ENCODE measurements at regions not wholly inside any gene's neighbourhood (a gene's known extent, or its start where the extent isn't known, plus 50 kb on each side); places are given as distances from the start of the nearest gene placed in this dataset.
"Not testable (repeated sequence)": the region's sequence is repeated elsewhere in the genome, so short reads cannot be mapped to it uniquely, and the experiment has no call there.

DNA sequence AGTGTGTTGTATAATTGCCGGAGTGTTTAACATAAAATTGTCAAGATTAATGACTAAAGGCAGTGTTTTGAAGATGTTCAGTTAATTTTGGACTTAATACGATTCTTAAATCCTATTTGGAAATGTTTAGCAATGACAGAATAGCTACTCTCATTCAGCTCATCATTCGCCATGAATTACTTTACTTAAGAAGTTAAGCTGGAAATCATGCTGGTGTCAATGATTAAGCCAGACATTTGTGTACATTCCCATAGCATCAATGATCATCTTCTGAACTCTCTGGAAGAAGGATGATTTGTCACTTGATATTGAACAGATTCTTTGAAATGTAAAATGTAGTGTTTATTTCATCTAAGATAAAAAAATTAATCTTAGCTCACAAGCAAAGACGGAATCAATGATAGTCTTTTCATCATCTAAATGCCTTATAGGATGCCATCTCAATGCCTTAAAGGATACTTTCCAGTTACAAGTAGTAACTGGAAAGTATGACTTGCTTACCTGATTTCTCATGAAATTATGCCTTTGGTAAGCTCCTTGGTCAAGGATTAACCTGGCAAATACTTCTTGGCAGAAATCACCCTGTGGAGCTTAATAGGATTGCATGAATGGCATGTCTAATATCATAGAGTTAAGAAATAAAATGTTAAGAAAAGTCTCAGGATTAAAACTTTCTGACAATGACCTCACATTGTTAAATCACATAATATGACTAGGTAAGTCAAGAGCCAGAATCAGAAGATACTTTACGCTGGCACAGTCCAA is 515.5 kb upstream of the AGA start:
- DNase-seq = no peak

DNA sequence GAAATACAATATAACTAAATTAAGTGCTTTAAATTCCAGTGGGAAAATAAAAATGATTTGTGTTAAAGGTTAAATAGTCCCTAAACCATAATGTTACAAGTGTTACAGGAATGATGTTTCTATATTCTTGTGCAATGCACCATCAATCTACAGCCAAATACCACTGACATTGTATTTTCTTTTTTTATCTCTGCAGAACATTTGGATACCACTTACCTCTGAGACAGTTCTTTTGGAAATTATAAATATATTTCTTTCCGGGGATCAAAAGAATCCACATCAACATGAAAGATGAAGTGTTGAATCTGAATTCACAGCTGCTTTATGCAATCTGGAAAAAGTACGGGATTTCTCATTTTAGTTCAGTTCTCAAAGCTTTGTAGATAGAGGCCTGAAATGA is 518.3 kb upstream of the AGA start:
- DNase-seq = no peak

DNA sequence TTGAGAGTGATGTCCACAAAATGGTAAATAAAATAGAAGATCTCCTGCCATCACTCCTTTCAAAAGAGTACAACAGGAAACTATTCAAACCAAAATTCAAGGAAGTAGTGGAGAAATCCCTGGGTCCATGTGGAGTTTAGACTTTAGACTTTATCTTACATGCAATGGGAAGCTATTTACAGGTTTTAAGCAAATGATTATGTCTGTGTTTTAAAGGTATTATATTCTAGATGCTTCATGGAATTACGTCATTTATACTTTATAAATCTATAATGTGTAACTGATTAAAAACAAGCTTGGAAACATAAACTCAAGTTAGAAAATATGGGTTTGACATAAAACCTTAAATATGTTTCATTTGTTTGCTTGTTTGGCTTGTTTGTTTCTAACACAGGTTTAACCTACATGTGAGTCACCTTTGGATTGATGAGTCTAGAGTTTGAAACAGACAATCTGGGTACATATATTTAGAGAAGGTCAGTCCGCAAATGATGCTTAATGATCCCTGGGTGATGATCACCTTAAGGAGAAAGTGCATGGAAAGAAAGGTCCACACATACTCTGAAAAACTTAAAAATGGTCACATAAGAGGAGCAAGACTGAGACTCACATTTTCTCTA is 519.6 kb upstream of the AGA start:
- DNase-seq = no peak

DNA sequence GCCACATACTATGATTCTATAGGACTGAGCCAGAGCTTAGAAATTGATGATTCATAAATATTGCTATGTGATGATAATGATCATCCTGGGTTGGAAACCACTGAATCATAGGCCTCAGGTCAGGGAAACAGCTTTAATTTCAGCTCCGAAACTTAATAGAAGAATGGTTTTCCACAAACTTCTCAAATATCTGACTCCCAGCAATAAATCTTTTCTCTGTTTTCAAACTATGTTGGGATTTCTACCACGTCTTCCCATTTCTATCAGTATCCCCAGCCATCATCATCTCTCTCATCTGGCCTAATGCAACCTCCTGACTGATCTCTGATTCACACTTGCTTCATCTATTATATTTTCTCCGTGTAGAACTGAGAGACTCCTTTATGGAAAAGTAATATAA is 521.8 kb upstream of the AGA start:
- DNase-seq = no peak

DNA sequence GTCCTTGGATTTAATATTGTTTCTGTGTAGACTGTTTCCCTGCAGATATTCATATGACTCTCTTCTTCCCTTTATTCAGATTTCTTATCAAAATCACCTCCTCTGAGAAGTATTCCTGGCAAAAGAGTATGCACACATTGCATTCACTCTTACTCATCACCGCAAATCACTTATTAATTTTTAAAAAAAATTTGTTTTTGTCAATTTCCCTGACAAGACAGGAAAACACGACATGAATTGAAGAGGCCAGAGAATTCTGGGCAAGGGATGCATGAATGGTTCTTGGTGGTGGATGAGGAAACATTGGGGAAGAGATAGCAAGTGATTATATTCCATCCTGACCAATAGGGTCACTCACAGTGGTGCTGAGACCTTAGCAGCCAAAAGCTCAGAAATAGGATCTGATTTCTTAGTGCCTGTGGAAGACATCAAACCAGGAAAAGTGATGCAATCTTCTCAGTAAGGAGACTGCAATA is 522.5 kb upstream of the AGA start:
- no peak for DNase-seq

DNA sequence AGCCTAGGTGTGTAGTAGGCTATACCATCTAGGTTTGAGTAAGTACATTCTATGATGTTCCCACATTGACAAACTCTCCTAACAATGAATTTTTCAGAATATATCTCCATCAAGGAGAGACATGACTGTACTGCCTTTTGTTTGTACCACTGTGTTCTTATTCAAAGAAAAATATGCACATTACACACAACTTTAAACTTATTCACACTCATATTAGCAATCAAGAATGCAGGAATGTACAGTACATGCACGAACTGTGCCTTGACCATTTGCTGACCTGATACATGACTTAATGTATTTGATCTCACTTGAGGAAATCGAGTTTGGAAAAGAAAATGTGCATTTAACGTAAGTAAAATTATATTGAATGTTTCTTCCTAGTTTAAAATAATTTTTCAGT is 525.1 kb upstream of the AGA start:
- DNase-seq = no peak

DNA sequence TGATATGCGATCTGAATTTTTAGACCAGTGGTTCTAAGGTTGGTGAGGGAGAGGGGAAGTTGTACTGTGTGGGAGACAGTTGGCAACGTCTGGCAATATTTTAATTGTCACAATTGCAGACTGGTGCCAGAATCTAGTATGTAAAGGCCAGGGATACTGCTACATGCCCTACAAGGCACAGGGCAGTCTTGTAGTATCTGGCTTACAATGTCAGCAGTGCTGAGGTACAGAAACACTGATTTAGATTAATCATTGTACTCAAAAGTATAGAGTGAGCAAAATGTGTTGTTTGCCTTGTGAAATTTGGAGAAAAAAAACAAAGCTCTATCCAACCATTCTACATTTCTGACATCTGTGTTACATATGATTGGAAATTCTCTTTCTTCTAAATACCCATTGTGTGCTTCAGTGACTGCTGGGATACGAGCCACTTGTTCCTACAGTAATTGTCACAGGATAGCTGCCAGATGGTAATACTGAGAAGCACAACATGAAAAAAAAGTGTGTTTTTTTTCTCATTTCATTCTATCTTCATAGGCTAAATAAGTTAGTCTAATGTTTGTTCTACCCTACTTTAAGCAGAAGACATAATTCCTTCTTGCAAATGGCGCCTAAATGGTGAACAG is 526.7 kb upstream of the AGA start:
- no peak for DNase-seq

DNA sequence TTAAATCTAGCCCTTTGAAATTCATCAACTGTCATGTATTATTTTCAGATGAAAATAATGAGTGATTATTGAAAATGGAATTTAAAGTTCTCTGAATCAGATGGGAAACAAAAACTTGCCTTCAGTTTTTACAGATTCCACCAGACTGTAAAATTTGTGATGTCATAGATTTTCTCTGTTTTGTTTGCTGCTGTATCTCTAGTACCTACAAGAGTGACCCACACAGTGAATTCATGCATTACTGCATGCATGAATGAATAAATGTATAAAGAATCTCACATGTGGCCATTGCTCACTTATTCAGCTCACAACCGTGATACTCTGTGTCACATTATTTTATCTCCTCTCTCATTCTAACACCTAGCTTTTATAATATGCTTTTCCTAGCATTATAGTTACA is 532.2 kb upstream of the AGA start:
- DNase-seq = no peak

DNA sequence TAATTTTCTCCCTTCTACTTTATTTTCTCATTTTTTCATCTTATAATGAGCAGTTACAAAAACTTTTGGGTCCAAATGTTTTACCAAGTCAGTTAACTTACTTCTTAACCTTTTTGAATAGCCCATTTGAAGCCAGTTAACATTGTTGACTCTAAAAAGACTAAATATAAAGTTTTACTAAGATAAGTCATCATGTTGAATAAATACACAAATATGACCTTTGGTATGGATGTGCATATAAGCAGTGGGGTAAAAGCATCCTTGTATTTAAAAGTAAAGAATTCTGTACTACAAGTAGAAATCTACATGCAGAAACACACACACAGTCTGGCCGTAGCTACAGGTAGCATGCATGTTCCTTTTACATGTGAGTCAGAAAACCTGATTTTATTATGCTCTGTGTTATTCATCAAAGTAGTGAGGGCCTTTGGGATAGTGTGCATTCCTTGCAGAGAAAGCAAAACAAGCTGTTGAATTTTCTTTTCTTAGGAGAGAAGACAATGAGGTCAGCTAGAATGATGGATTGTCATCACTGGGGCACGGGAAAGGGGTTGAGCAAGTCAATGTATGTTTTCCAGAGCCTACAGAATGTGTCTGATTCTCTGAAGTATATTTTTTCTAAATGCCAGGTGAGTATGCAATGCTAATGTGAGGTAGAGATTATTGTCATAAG is 533.2 kb upstream of the AGA start:
- no peak for DNase-seq

DNA sequence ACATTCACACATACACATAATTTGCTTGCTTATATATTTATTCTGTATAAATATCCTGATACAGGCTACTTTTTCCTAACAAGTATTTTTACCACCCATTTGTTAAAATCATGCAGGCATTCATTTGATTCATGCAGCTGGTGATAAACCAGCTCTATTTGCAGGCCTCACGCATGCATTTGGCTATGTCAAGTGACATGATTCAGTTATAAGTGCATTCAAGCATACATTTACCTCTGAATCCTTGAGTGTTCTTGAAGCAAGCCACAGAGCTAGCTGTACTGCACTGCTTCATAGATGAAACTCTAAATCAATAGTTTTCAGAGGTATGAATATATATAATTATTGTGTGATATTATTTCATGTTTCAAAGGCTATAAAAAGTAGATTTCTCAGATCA is 544.0 kb upstream of the AGA start:
- no peak for DNase-seq

DNA sequence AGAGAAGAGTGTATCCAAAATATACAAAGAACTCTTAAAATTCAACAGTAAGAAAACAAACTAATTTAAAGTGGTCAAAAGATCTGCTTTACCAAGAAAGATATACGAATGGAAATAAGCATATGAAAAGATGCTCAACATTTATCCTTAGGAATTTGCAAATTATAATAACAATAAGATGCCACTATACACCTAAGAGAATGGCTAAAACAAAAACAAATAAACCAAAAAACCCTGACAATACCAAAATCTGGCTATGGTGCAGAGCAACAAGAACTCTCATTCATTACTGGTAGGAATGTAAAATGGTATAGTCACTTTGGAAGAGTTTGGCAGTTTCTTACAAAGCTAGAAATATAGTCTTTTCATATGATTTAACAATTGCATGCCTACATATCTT is 545.7 kb upstream of the AGA start:
- DNase-seq = no peak

DNA sequence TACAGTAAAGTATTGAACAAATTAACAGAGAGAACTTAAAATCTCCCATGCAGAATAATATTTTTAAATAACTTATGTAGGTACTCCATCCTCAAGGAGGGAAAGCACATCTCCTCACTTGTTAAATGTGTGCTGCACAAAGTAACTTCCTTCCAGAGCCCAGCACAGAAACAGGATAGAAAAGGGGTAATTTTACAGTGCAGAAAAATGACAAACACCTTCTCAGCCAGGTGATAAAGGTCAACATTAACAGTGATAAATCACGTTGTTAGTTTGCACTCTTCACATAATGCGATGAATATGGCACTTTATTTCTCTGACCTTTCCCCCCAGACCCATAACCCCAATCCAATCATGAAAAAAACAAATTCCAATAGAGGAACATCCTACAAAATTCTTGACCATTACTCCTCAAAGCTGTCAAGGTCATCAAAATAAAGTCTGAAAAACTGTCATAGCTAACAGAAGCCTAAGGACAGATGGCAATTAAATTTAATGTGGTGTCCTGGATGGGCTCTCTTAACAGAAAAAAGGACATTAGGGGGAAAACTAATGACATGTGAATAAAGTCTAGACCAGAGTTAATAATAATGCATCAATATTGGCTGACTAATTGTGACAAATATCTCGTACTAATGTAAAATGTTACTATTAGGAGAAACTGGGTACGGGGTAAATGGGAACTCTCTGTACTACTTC is 547.4 kb upstream of the AGA start:
- no peak for DNase-seq

DNA sequence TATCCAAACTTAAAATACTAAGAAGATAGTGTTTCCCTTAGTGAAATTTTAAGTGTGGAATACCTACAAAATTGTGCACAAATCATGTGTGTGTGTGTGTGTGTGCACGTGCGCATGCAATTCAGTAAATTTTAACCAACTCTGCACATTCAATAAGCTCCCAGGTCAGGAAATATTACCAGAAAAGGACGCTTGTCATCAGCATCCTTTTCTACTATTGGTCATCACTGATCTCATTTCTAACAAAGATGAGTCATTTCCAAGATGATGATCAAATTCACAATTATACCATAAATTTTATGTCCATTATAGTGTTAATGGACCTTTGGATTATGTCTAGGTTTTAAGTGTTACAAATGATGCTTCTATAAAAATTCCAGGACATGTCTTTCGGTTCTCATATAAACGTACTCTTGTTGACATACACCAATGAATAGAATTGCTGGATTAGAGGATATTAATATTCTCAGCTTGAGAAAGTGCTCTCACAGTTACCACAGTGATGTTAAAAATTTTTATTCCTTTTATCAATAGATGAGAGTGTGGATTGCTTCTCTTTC is 560.9 kb upstream of the AGA start:
- no peak for DNase-seq

DNA sequence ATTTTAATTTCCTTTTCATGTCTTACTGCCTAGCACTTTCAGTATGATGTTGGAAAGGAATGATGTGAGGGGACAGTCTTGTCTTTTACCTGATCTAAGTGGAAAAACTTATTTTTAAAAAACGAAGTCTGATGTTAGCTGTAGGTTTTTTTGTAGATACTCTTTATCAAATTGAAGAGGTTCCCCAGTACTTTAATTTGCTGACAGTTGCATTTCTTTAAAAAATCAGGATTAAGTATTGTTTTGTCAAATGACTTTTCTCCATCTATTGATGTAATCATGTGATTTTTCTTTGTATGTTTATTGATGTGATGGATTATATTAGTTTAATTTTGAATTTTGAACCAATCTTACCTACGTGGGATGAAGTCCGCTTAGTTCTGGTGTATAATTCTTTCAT is 568.4 kb upstream of the AGA start:
- DNase-seq = no peak

DNA sequence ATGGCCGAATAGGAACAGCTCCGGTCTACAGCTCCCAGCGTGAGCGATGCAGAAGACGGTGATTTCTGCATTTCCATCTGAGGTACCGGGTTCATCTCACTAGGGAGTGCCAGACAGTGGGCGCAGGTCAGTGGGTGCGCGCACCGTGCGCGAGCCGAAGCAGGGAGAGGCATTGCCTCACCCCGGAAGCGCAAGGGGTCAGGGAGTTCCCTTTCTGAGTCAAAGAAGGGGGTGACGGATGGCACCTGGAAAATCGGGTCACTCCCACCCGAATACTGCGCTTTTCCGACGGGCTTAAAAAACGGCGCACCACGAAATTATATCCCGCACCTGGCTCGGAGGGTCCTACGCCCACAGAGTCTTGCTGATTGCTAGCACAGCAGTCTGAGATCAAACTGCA is 572.8 kb upstream of the AGA start:
- DNase-seq = not testable (repeated sequence)

DNA sequence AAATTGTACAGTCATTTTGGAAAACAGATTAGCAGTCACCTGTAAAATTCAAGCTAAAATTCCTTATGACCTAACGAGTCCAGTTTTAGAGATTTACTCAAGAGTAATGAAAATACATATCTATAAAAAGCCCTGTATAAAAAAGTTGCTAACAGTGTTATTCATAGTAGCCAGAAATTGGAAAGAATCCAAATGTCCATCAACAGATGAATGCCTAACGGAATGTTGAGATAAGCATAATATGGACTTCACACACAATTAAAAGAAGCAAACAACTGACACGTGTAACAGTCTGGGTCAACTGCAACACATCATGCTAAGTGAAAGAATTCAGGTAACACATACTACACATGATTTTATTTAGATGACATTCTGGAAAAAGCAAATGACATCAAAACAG is 584.8 kb upstream of the AGA start:
- no peak for DNase-seq

DNA sequence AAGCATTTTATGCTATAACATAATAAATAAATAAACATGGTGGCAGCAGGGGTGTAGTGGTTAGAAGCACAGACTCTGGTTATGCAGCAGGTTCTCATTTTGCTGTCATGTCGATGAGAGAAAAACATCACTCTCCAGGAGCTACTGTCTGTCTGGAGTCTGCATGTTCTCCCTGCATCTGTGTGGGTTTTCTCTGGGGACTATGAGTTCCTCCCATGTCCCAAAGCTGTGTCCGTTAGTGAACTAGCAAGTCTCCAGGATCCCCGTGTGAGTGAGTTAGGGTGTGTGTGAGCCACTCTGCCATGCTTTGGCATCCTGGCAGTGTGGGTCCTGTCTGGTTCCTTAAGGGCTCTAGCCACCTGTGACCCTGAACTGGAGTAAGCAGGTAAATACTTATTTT is 585.6 kb upstream of the AGA start:
- no peak for DNase-seq

DNA sequence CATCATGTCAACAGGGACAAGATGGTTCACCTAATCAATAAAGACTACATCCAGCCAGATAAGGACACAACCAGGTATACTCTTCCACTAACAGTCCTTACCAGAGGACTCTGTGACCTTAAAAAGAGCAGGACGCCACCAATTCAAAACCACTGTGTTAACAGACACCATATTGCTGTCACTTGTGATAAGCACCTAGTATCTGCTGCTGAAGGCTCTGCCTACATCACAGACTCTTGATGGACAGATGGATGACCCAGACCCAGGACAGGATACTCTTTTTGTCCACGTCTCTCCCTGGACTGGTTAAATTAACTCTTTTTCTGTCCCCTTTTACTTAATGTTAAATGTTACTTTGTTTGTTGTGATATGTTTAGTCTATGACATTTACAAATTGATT is 586.2 kb upstream of the AGA start:
- DNase-seq = no peak

DNA sequence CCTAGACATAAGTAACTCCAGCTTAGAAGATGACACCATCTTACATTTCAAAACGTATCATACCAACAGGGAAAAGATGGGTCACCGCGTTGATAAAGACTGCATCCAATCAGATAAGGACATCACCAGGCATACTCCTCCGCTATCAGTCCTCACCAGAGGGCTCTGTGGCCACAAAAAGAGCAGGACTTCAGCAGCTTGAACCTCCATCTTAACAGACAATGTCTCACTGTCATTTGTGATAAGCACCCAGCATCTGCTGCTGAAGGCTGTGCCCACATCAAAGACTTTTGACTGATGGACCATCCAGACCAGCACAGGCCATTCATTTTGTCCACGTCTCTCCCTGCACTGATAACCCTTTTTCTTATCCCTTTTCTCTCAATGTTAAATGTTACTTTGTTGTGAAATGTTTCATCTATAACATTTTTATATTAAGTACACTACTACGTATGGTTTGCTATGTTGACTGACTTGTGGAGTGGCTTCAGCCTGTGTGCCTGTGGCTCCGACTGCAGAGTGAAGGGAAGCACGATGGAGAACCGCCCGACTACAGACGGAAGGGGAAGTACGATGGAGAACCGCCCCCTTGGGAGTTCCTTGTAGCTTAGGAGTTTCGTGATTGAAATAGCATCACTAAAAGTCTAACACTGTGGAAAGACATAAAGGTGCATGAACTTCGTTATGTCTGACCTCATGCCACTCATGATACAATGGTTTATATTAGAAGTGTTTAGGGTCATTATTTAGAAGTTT is 595.4 kb upstream of the AGA start:
- DNase-seq = no peak

DNA sequence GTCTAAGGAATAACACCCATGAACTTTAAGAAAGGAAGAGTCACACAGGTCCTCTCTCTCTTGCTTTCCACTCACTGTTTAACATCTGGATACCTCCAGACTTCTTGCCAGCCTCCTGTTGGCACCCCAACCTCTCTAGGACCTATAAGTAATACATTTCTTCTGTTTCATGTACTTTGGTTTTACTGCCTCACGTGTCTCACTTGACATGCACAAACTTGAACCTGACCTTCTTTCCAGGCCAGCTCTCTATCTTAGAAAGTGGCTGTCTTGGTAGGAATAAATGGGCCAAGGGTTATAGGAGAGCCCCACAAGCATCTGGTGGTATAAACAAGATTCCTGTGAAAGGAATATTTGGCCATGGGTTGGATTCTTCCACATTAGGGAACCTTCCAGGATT is 614.8 kb upstream of the AGA start:
- DNase-seq = no peak

DNA sequence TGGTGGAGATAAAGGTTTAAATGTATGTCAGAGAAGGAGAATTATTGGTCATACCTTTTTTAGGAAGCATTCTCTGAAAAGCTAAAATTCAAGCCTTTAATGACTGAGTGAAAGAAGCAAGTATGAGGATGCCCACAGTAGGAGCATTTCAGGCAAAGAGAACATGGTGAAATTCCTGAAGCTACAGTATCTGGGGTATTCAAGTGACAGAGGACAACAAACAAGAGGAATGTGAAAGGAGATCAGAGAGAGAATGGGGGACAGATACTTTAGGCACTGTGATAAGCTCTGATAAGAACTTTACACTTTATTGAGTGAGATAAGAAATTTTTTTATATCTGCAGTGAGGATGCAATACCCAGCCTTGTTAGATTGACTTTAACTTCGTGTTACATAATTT is 621.3 kb upstream of the AGA start:
- DNase-seq = no peak

DNA sequence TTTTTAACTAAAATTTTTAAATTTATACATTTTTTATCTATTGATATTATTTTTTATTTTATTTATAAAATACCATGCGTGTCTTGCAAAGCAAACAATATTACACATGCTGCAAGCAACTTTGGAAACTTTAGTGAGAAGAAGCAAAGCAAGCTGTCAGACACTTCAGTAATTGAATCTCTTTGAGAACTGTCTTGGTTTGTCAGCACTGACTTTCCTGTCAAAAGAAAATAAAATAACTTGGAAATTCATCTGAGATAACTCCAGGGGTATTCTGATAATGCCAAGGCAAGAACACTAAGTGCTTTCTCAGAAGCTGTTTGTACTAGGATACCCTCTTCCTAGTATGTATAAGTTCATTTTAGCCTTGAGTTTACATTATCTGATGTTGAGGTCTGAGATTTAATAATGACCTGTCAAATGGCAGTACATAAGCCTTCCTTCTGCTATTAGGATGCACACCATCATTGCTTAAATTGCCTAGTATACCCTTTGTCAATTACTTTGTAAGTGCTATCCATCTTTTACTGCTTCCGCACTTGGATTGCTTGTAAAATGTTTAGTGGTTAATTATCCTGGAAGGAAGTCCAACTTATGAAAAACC is 624.2 kb upstream of the AGA start:
- no peak for DNase-seq

Measured in activated CD4-positive, alpha-beta T cell treated with anti-CD3 and anti-CD28 coated beads, Interleukin-2, amount 50 U/mL, for 48 hours (primary cell).